Breast epithelium (tissue), 3 donors: ENCODE measurements at regions not wholly inside any gene's neighbourhood (a gene's known extent, or its start where the extent isn't known, plus 50 kb on each side); places are given as distances from the start of the nearest gene placed in this dataset.

ENCODE experiments used
- CTCF ChIP-seq, 3 donors: fragments of 450-650 bp; IDR thresholded peaks; one replicate each; pipeline ENCODE4 v1.5.1; 2016 to 2017; ENCODE audit warnings: antibody characterized with exemption in 3 of 3, mild to moderate bottlenecking in 3 of 3, moderate library complexity in 3 of 3
- POLR2AphosphoS5 ChIP-seq, 3 donors: sonication (generic); formaldehyde crosslinking; IDR thresholded peaks; one replicate each; pipeline ENCODE4 v1.6.1; 2017; ENCODE audit warnings: antibody characterized with exemption in 3 of 3

GRCh38 chr3:102883515-102883914 is 448.7 kb downstream of the ZPLD1 start:
- TF ChIP-seq POLR2AphosphoS5 (IDR thresholded peaks at IDR 0.05): no peak
- TF ChIP-seq CTCF (IDR thresholded peaks at IDR 0.05): no peak
